Ishikawa (cell line): ENCODE measurements at regions not wholly inside any gene's neighbourhood (a gene's known extent, or its start where the extent isn't known, plus 50 kb on each side); places are given as distances from the start of the nearest gene placed in this dataset.

Source experiments
- CEBPB ChIP-seq: IDR thresholded peaks from 2 replicates; pipeline ENCODE4 v1.6.1; 2012
- EGR1 ChIP-seq: IDR thresholded peaks from 2 replicates; pipeline ENCODE4 v1.6.1; 2012
- EP300 ChIP-seq: IDR thresholded peaks from 2 replicates; pipeline ENCODE4 v1.6.1; 2012; ENCODE audit warnings: borderline replicate concordance
- FOXM1 ChIP-seq: IDR thresholded peaks from 2 replicates; pipeline ENCODE4 v1.6.1; 2012; ENCODE audit warnings: low read depth, borderline replicate concordance
- RAD21 ChIP-seq: IDR thresholded peaks from 2 replicates; pipeline ENCODE4 v1.6.1; 2012; ENCODE audit warnings: low read depth
- TAF1 ChIP-seq: IDR thresholded peaks from 2 replicates; pipeline ENCODE4 v1.6.1; 2012; ENCODE audit warnings: low read depth, mild to moderate bottlenecking
- TCF12 ChIP-seq: IDR thresholded peaks from 2 replicates; pipeline ENCODE4 v1.6.1; 2012; ENCODE audit warnings: low read depth
- TEAD4 ChIP-seq: IDR thresholded peaks from 2 replicates; pipeline ENCODE4 v1.6.1; 2012
- TF ChIP-seq, protein P1 (sequence below): IDR thresholded peaks from 2 replicates; pipeline ENCODE4 v1.6.1; 2012; ENCODE audit warnings: low read depth, mild to moderate bottlenecking
- TF ChIP-seq, protein P2 (sequence below): IDR thresholded peaks from 2 replicates; pipeline ENCODE4 v1.6.1; 2012

DNA sequence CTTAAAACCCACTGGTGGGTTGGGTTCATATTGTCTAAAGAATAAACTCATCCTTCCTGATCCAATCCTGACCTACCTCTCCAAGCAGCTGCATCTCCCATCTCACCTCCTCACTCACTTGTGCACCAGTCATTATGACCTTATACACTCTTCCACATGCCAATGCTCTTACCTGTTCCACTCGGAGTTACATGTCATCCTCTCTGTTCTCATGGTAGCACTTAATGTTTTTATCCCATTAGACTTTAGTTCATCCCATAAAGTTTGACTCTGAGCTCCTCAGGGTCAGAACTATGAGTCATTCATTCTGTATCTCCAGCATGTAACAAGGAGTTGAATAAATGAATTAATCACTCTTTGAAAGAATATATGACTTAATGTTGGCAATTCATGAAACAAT is 330.2 kb downstream of the KLF12 start:
- no peak for TF ChIP-seq EP300
- TF ChIP-seq TCF12 = no peak
- TF ChIP-seq, protein P1, sequence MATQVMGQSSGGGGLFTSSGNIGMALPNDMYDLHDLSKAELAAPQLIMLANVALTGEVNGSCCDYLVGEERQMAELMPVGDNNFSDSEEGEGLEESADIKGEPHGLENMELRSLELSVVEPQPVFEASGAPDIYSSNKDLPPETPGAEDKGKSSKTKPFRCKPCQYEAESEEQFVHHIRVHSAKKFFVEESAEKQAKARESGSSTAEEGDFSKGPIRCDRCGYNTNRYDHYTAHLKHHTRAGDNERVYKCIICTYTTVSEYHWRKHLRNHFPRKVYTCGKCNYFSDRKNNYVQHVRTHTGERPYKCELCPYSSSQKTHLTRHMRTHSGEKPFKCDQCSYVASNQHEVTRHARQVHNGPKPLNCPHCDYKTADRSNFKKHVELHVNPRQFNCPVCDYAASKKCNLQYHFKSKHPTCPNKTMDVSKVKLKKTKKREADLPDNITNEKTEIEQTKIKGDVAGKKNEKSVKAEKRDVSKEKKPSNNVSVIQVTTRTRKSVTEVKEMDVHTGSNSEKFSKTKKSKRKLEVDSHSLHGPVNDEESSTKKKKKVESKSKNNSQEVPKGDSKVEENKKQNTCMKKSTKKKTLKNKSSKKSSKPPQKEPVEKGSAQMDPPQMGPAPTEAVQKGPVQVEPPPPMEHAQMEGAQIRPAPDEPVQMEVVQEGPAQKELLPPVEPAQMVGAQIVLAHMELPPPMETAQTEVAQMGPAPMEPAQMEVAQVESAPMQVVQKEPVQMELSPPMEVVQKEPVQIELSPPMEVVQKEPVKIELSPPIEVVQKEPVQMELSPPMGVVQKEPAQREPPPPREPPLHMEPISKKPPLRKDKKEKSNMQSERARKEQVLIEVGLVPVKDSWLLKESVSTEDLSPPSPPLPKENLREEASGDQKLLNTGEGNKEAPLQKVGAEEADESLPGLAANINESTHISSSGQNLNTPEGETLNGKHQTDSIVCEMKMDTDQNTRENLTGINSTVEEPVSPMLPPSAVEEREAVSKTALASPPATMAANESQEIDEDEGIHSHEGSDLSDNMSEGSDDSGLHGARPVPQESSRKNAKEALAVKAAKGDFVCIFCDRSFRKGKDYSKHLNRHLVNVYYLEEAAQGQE = no peak
- no peak for TF ChIP-seq CEBPB
- TF ChIP-seq, protein P2, sequence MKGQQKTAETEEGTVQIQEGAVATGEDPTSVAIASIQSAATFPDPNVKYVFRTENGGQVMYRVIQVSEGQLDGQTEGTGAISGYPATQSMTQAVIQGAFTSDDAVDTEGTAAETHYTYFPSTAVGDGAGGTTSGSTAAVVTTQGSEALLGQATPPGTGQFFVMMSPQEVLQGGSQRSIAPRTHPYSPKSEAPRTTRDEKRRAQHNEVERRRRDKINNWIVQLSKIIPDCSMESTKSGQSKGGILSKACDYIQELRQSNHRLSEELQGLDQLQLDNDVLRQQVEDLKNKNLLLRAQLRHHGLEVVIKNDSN = no peak
- no peak for TF ChIP-seq TEAD4
- TF ChIP-seq EGR1 = no peak
- TF ChIP-seq FOXM1 = no peak
- TF ChIP-seq RAD21 = no peak
- no peak for TF ChIP-seq TAF1
